Transverse colon (tissue), 4 donors: ENCODE measurements at regions not wholly inside any gene's neighbourhood (a gene's known extent, or its start where the extent isn't known, plus 50 kb on each side); places are given as distances from the start of the nearest gene placed in this dataset.

Experiments used
- DNase-seq: peaks from one replicate; pipeline ENCODE4 v3.0.0-alpha.2; 2019
- H3K27ac ChIP-seq, 4 donors: fragments of 200-600 bp; sonication (generic); 2 replicates each; pipeline ENCODE4 v1.5.1; 2016 to 2018; ENCODE audit warnings: inconsistent platforms in 4 of 4
- H3K27me3 ChIP-seq: fragments of 200-600 bp; sonication (generic); 2 replicates; pipeline ENCODE4 v1.5.1; 2017; ENCODE audit warnings: inconsistent platforms
- H3K36me3 ChIP-seq, 4 donors: fragments of 200-600 bp; sonication (generic); 2 replicates each; pipeline ENCODE4 v1.5.1; 2017 to 2019; ENCODE audit warnings: inconsistent platforms in 4 of 4
- H3K4me1 ChIP-seq, 4 donors: fragments of 200-600 bp; sonication (generic); 2 replicates each; pipeline ENCODE4 v1.5.1; 2017 to 2020; ENCODE audit warnings: inconsistent platforms in 4 of 4
- H3K4me3 ChIP-seq, 4 donors: fragments of 200-600 bp; sonication (generic); 1 replicate in 1 of 4; 2 replicates in 3 of 4; pipeline versions ENCODE4 v1.5.1 to v1.6.1; 2017 to 2019; ENCODE audit warnings: inconsistent platforms in 4 of 4
- H3K9me3 ChIP-seq, 2 donors: fragments of 200-600 bp; sonication (generic); 2 replicates each; pipeline ENCODE4 v1.5.1; 2017 to 2019; ENCODE audit warnings: inconsistent platforms in 2 of 2
- CTCF ChIP-seq, 5 experiments: fragments of 200-600 bp in 3 of 5; fragments of 450-650 bp in 2 of 5; sonication (generic) in 3 of 5; IDR thresholded peaks; 1 replicate in 2 of 5; 2 replicates in 3 of 5; pipeline ENCODE4 v1.5.1; 2016 to 2017; ENCODE audit warnings: antibody characterized with exemption in 5 of 5, inconsistent platforms in 3 of 5, mild to moderate bottlenecking in 2 of 5, moderate library complexity in 1 of 5
- EP300 ChIP-seq: sonication (generic); formaldehyde crosslinking; IDR thresholded peaks from one replicate; pipeline ENCODE4 v1.6.1; 2017; ENCODE audit warnings: antibody characterized with exemption, low read depth
- POLR2A ChIP-seq: fragments of 450-650 bp; IDR thresholded peaks from one replicate; pipeline ENCODE4 v1.6.1; 2016; ENCODE audit warnings: antibody characterized with exemption, mild to moderate bottlenecking, moderate library complexity
- POLR2AphosphoS5 ChIP-seq, 3 donors: sonication (generic); formaldehyde crosslinking; IDR thresholded peaks; one replicate each; pipeline ENCODE4 v1.6.1; 2016; ENCODE audit warnings: antibody characterized with exemption in 3 of 3
- WGBS, 2 donors: methylation state at CpG; one replicate each; pipeline ENCODE4 v1.1.5; 2018; ENCODE audit warnings: low coverage in 1 of 2; 5-methylcytosine and 5-hydroxymethylcytosine counted together
- in situ Hi-C, 4 donors: fragments of 200-750 bp; cut with MboI; loops; one replicate each; pipeline versions ENCODE4 v1.15.0 to v1.15.1; 2017; ENCODE audit warnings: low sequenced_read_pairs in 3 of 4, low pct_ligation_motif_present in 1 of 4, low pct_unique_long_range_greater_than_20kb in 1 of 4
- intact Hi-C: fragments of 100-400 bp; cut with DNase I; formaldehyde crosslinking; loops from one replicate; pipeline ENCODE4 v1.15.1; 2023; ENCODE audit warnings: low total_unique reads

GRCh38 chr12:82057770-82058169, 298.6 kb upstream of the PPFIA2 start:
- DNase-seq, result no peak
- in situ Hi-C loops, result no loop called here

GRCh38 chr12:82055391-82055790, 296.2 kb upstream of the PPFIA2 start:
- intact Hi-C loops, result no loop called here

More at GRCh38 chr12:82057770-82058169, 298.6 kb upstream of the PPFIA2 start:
- no peaks in the 10 kb centered on the region for H3K27me3 ChIP-seq
- H3K27ac ChIP-seq, result no peak overlapping the region
- no peak overlapping the region for H3K4me3 ChIP-seq
- no peaks in the 10 kb centered on the region for H3K9me3 ChIP-seq
- WGBS, 2 donors, result 54 to 60% methylated on average over 2 of the region's 2 CpGs
- H3K36me3 ChIP-seq, result no peaks in the 10 kb centered on the region
- TF ChIP-seq EP300, result no peak
- TF ChIP-seq POLR2AphosphoS5 (IDR thresholded peaks at IDR 0.05), result no peak
- no peak for TF ChIP-seq CTCF (IDR thresholded peaks at IDR 0.05)
- TF ChIP-seq POLR2A, result no peak
- no peaks in the 10 kb centered on the region for H3K4me1 ChIP-seq
- intact Hi-C loops, result no loop called here

GRCh38 chr12:82054566-82054965, 295.4 kb upstream of the PPFIA2 start:
- H3K27me3 ChIP-seq, result no peaks in the 10 kb centered on the region
- no peaks in the 10 kb centered on the region for H3K36me3 ChIP-seq
- intact Hi-C loops (no loop called here), in situ Hi-C loops (no loop called here)
- no peaks in the 10 kb centered on the region for H3K4me1 ChIP-seq
- WGBS, 2 donors, result 62 to 81% methylated on average over 2 of the region's 2 CpGs
- TF ChIP-seq POLR2A (no peak), EP300 (no peak), POLR2AphosphoS5 (IDR thresholded peaks at IDR 0.05) (no peak), CTCF (IDR thresholded peaks at IDR 0.05) (no peak)
- no peak overlapping the region for H3K4me3 ChIP-seq
- no peak for DNase-seq
- H3K9me3 ChIP-seq, result no peaks in the 10 kb centered on the region
- H3K27ac ChIP-seq, result no peak overlapping the region

More at GRCh38 chr12:82055391-82055790, 296.2 kb upstream of the PPFIA2 start:
- no peaks in the 10 kb centered on the region for H3K27me3 ChIP-seq
- no peak overlapping the region for H3K27ac ChIP-seq
- no peaks in the 10 kb centered on the region for H3K4me1 ChIP-seq
- DNase-seq, result no peak
- in situ Hi-C loops, result no loop called here
- H3K9me3 ChIP-seq, result no peaks in the 10 kb centered on the region
- TF ChIP-seq EP300, result no peak
- TF ChIP-seq POLR2A, result no peak
- 40 to 67% methylated on average over 1 of the region's 1 CpG for WGBS, 2 donors
- no peaks in the 10 kb centered on the region for H3K36me3 ChIP-seq
- H3K4me3 ChIP-seq, result no peak overlapping the region

DNA sequence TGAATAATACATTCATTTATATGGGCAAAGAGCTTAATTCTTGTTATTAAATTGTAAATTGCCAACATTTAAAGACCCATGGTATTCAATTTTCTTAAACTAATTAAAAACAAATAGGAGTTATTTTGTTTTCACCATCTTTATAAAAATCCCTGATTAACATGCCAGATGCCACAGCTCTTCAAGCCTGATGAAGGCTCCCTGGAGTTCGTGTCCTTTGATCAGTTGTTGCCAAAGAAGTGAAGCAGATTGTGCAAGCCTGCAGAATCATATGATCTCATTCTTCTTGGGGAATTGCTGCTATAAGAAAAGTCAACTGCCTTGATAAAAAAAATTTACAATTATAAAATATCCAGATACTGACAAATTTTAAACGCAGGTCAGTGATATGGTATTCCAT, 288.3 kb upstream of the PPFIA2 start:
- no peak overlapping the region for H3K4me3 ChIP-seq
- in situ Hi-C loops (no loop called here), intact Hi-C loops (no loop called here)
- TF ChIP-seq POLR2AphosphoS5 (IDR thresholded peaks at IDR 0.05) (no peak), CTCF (IDR thresholded peaks at IDR 0.05) (no peak), EP300 (no peak), POLR2A (no peak)
- DNase-seq, result no peak
- no peaks in the 10 kb centered on the region for H3K27me3 ChIP-seq
- no peaks in the 10 kb centered on the region for H3K36me3 ChIP-seq
- WGBS, 2 donors, result 50 to 51% methylated on average over 2 of the region's 2 CpGs
- H3K4me1 ChIP-seq, result no peaks in the 10 kb centered on the region
- H3K27ac ChIP-seq, result no peak overlapping the region
- no peaks in the 10 kb centered on the region for H3K9me3 ChIP-seq
